Right renal pelvis (tissue), 4 donors: ENCODE measurements at regions not wholly inside any gene's neighbourhood (a gene's known extent, or its start where the extent isn't known, plus 50 kb on each side); places are given as distances from the start of the nearest gene placed in this dataset.
"Not testable (repeated sequence)": the region's sequence is repeated elsewhere in the genome, so short reads cannot be mapped to it uniquely, and the experiment has no call there.

ENCODE experiments used
- DNase-seq, 4 donors: peaks; one replicate each; pipeline ENCODE4 v3.0.0-alpha.2; 2013; ENCODE audit warnings: low read depth in 4 of 4, low spot score in 3 of 4, missing footprints in 1 of 4

DNA sequence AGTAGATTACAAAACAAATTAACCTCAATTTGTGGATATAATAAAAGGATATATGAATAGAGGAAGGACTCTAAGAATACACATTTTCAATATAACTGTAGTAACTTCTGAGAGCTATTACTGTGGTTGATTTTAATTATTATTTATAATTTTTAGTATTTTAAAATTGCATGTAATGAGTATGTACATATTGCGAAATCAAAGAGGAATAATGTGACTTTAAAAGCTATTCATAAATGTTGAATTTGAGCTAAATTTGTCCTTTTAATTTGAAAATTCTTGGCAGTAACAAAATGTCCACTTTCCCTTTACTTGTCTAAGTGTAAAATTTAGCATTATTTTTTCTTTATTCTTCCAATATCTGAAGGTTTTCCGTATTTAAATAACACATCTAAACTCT lies 750.6 kb upstream of the PCDH15 start:
- DNase-seq = no peak

DNA sequence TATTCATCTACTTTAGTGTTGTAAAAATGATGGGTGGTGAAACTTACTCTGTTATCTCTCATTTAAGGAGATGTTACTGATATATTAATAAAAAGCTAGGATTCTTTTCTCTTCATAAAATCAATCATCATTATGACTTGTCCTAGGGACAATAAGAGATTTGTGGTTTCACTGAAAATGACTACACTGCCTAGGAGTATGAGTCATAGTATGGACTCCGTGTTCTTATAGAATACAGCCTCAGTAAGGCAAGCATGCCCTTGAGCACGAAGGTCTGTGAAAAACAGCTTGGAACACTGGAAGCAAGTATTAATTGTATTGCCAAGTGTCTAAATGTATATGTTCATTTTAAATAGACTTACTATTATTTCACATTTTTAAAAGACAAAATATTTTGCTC lies 749.2 kb upstream of the PCDH15 start:
- DNase-seq = no peak

DNA sequence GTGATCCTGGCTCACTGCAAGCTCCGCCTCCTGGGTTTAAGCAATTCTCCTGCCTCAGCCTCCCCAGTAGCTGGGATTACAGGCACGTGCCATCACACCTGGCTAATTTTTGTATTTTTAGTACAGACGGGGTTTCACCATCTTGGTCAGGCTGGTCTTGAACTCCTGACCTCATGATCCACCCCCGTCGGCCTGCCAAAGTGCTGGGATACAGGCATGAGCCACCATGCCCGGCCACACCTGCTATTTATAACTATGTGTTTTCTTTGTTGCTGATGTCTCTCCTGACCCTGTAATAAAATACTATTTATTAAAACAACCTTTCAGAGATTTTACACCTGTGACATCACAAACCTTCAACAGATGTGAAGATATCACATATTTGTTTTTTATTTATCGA lies 736.5 kb upstream of the PCDH15 start:
- not testable (repeated sequence) for DNase-seq

DNA sequence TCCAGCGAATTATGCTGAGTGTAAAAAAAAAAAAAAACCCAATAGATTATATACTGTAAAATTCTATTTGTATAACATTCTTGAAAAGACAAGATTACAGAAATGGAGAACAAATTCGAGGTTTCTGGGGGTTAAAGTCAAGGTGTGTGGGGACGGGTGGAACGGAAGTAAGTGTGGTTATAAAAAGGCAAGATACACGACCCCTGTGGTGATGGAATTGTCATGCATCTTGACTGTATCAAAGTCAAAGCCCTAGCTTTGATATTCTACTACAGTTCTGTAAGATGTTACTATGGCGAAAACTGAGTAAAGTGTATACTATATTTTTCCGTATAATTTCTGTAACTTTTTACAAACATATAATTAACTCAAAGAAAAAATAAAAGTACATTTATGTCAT lies 718.2 kb upstream of the PCDH15 start:
- no peak for DNase-seq

DNA sequence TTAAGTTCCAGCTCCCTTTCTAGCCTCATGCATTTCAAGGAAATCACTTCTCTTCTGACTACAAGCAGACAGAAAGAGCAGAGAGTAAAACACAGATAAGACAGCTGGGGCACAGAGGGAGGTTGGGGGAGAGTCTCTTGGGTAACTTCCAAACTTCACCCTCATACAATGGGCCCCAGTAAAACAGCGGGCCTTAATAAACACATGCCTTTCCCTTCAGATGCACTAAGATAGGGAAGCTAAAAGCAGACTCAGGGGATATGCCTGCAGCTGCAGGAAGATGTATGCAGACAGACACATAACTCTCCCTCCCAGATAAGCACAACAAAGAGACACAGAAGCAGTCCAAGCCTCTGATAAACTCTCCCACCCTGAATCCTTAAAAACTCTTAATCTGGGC lies 717.4 kb upstream of the PCDH15 start:
- DNase-seq = not testable (repeated sequence)

DNA sequence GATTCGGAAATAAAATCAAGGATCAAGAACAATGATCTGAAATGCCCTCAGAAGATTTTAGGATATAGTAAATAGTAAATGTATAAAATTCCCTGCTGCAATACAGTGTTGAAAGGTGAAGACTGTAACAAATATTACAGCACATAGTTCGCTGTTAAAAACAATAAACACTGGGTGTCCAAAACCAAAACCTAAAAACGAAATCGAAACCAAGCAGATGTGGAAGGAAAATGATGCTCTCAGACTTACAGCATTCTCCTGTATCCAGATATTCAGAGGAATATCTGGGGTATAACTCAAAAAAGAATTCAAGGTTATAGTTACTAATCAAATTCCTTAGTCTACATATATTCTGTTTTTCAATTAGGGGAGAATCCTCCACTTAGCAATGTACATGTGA lies 708.1 kb upstream of the PCDH15 start:
- no peak for DNase-seq

DNA sequence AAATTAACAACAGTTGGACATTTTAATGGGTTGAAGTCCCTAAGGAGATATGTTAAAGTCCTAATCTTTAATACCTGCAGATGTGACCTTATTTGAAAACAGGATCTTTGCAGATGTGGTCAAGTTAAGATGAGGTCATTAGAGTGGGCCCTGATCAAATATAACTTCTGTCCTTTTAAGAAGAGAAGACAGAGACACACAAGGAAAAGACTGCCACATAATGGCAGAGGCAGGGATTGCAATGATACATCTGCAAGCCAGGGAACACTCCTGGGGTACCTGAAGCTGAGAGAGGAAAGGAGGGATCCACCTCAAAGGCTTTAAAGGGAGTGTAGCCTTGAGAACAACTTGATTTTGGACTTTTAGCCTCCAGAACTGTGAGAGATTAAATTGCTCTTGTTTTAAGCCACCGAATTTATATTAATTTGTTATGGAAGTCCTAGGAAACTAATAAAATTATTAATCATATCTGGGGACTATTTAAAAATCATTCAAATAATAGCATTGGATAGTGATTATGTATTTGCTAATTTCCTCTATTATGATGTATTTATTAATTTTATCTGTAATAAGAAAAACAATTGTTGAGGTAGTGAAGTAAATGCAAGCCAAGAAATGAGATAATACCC lies 700.0 kb upstream of the PCDH15 start:
- DNase-seq = peak in 2 of 4 donors; percentile 10 to 16

DNA sequence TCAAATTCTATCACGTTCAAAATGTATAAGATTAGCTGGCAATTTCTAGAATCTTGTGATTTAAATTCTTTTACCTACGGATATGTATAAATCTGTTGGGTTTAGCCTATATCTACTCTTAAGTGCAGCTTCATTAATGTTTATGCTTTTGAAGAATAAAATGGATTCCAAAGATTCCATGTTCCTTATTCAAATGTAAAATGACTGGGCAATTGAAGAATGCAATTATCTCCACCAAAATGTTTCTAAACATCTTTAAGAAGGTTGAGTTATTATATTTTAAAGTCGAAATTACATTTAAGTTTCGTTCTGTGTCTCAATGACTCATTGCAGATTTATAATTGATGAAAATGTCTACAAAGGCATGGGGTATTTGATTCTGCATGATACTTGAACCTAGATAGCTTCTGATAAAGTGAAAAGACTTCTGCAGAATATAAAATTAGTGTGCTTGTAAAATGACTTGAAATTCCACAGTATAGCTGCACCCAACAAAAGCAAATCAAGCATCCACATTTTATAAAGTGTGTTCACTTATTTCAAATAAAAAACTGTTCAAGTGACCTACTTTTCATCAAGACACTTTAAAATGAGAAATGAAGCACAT lies 697.0 kb upstream of the PCDH15 start:
- no peak for DNase-seq

DNA sequence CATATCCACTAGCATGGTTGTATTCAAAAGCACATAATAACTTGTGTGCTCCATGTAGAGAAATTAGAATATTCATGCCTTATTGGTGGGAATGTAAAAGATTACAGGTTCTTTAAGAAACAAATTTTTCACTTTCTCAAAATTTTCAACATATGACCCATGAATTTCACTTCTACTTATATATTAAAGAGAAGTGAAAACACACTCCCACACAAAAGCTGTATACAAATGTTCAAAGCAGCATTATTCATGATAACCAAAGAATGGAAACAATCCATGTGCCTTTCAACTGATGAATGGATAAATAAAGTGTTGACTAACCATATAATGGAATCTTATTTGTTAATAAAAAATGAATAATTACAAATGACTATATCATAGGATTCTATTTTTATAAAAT lies 694.5 kb upstream of the PCDH15 start:
- DNase-seq = no peak

DNA sequence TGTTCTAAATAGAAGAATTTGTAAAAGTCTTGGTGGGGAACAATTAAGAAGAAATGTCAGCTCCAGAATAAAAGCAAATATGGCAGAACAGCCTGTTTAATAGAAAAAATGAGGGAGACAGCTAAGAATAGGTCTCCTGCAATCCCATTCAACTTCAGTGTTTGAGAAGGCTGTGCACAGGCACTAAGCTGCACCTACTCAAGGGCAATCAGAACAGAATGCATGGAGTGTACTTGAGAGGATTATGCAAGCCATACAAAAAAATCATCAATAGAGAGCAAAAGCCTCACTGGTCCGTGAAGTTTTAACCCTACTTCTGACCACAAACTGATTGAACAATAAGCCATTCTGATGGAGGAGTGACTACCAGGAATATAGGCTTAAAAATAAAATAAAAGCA lies 690.7 kb upstream of the PCDH15 start:
- DNase-seq = no peak

DNA sequence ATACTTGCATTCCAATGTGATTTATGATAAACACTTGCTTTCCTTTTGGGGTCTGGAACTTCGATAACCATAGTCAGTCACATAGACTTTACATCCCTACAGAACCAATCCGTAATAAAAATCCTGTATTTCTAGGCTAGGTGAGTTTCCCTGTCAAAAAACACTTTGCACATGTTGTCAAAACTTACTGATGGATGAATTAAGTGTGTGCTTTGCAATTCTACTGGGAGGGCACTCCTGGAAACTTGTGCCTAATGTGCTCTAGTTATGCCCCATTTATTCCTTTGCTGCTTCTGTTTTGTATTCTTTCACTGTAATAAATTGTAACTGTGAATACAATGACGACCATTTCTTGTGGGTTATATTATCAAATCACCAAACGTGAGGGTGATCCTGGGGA lies 684.8 kb upstream of the PCDH15 start:
- no peak for DNase-seq

DNA sequence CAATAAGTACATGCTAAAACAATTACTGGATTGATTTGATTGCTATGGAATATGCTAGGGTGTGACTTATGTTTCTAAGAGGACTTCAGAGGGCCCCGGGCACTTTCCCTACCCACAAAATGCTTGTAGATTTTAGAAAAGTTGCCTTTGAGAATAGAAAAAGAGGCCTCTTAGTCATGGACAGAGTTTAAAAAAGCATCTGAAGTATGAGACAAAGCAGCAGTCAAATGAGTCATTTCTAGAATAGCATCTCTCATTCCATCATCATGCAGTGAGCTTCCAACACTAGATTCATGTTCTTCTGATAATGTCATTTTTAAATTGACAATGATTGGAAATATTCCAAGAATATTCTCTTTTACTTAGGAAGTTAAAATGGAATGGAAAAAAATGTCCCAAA lies 675.1 kb upstream of the PCDH15 start:
- DNase-seq = no peak

DNA sequence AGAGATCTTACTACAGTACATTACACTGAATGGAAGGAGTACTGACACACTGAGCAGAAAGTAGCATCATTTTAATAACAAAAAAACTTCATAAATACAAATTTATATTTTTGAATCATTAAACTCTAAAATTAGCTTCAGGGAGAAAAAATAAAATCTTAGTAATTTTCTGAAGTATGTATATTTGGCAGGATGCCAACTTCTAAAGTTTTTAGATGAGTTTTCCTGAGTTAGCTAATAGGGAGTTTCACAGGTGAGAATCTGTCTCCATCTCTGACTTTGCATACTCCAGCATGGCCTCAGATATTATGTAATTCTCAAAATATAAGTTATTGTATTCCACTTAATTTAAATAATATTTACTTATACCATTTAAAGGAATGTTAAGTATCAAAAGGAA lies 673.2 kb upstream of the PCDH15 start:
- no peak for DNase-seq

DNA sequence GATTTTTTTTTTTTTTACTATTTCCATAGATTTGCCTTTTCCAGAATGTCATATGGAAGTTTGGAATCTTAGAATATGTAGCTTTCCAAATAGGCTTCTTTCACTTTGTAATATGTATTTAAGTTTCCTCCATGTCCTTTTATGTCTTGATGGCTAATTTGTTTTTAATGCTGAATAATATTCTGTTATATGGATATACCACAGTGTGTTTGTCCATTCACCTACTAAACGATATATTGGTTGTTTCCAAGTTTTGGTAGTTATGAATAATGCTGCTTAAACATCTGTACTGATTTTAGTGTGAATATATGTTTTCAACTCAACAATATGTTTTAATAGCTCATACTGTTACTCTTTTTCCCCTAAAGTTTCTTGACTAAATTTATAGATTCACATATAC lies 669.8 kb upstream of the PCDH15 start:
- DNase-seq = no peak

DNA sequence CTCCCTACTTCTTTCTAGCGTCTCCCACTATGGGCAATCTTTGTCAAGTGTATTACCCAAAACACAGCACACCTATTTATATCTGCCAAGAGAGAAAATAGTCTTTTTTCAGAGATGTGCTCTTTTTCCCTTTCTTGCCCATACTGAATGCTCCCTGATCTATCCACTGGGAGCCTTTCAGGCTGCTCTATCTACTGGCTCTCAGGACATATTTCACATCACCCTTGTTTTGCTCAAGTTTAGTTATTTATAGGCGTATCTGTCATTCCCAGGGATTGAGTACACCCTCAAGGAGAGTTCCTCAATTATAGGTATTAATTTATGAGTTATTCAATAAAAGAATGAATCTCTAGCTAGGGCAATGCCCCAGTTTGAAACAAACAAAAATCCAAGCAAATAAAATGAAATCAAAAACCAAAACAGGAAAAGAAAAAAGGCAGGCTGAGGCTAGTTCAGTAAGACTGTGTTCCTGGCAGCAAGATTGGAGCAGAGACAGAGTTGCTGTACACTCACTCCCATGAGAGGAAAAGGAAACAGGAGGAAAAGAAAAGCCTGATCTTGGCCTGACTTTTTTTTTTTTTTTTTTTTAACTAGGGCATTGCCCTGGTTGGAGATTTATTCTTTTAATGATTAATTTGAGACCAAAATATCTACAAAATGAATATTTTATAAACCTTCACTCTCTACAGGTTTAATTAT lies 665.9 kb upstream of the PCDH15 start:
- DNase-seq = no peak

DNA sequence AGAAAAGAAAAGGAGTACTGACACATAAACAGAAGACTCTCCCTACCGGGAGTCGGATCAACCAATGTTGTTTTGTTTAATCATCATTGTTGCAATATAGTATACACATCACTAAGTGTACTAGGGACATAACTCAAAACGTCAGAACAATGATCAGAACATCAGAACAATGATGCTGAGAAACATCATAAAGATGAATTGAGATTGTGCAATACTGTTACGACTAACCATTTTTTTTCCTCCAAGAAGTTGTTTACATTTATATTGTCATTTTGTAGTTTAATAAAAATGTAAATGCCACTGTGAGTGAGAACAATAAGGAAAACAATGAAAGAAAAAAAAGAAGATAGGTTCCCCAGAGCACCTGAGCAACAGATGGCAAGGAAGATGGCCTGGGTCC lies 663.1 kb upstream of the PCDH15 start:
- no peak for DNase-seq

DNA sequence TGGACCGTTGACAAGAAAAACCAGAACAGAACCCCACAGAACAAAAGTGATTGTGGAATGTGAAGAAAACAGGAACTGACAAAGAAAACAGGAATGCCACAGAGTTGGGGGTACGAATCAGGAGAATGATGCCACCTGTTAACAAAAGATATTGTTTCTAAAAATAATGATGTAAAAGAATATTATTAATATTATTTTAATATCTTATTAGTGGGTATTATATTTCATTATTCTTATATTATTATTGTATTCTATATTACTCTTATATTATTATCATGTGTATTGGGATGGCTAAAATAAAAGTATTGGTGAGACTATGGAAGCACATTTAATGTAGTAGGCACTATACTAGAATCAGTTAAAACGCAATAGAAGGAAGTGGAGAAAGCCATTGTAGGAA lies 659.0 kb upstream of the PCDH15 start:
- DNase-seq = no peak

DNA sequence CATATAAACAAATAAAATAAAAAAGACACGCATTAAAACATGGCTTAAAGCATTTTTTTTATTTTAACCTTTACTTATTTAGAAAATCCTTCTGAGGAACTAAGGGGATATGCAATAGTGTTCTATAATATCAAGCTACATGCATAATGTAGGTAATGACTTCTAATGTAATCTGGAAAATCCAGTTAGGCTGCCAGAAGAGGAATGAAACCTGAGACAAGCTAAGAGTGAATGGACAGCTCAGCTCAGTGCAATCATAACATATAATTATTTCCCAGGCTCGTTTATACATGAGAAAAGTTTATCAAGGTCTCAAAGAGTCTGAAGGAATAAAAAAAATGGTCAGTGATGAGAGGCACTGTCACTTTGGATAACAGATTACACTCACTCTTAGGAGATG lies 649.0 kb upstream of the PCDH15 start:
- DNase-seq = peak in 1 of 4 donors; percentile 9

DNA sequence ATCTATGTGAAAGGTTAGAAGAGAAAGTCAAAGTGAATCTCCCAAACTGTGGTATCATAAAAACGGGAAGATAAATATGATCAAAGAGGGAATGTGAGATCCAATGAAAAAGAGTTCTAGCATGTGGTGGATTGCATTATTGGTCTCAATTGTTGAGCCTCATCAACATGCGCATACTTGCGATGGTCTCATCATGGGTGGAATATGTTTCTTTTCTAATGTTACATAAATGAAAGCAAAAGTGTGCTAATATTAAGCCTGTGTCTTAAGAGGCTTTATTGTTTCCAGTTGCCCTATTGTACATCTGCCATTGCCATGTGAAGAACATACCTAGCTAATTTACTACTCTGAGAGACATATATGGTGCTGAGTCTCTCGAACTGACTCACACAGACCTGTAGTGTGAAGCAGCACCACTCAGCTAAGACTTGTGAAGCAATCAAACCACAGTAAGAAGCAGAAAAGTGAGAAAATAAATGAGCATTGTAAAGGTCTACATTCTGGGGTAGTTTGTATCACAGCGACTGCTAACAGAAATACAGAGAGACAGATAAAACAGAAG lies 645.5 kb upstream of the PCDH15 start:
- DNase-seq = no peak

DNA sequence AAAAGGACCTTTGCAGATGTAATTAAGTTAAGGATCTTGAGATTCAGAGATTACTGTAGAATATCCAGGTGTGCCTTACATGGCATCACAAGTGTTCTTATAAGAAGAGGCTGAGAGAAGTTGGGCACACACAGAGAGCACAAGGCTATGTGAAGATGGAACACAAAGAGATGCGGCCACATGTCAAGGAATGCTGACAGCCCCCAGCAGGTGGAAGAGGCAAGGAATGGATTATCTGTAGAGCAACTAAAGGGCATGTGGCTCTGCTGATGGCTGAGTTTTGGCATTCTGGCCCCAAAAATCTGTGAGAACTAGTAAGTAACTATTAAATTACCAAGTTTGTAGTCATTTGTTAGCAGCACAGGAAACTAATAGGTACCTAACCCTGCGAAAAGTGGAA lies 640.7 kb upstream of the PCDH15 start:
- DNase-seq = no peak

DNA sequence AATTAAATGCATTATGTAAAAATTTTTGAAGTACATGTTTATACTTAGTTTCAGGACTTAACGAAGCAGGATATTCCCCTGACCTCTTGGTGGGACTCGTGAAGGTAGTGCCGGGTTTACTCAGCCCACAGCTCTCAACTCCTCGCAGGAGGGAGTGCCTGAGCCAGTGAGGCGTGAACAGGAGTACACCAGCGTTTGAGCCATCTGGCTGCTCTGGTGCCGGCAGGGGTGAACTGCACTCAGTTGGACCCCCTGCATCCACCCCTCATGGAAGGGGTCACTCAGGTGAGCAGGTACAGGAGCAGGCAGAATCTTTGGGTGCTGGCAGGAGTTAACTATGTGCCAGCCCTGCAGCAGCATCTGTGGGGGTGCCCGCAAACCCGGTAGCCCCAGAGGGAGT lies 625.1 kb upstream of the PCDH15 start:
- no peak for DNase-seq

DNA sequence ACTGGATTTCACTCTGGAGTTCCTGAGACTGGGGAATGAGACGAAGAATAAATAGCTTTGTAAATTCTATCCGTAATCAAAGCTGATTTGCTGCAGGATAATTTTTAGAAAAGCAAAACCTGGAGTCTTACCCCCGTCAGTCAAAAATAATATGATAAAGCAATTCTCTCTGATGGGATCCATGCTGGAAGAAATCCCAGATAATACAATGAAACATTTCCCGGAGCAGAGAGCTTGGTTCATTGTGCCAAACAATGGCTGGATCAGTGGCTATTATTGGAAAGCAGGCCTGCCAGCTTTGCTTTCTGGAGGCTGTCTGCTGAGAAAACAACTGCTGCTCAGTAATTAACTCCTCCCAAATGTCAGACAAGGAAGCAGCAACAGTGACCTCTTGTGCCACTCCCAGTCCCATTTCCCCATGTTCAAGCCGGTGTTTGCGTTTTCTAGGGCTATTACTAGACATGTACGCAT lies 609.4 kb upstream of the PCDH15 start:
- DNase-seq = peak in 3 of 4 donors; percentile 4 to 25 (median 12)
